ENCODE measurements at regions not wholly inside any gene's neighbourhood (a gene's known extent, or its start where the extent isn't known, plus 50 kb on each side); places are given as distances from the start of the nearest gene placed in this dataset.

GRCh38 chr4:29046781-29047180 lies 1673.4 kb upstream of the PCDH7 start:
- H3K4me3 ChIP-seq (replicated peaks; ENCODE audit: insufficient read depth, low read length), result no peak overlapping the region
- no peak for TF ChIP-seq SPI1 (IDR thresholded peaks at IDR 0.05; ENCODE audit: borderline replicate concordance, low read depth)
- TF ChIP-seq GABPA (IDR thresholded peaks at IDR 0.05; ENCODE audit: low read depth), result no peak
- no peak for DNase-seq (ENCODE audit: low read depth in 1 of 2, low spot score in 1 of 2)
- no peak overlapping the region for H3K27ac ChIP-seq (replicated peaks)
- no peaks in the 10 kb centered on the region for H3K27me3 ChIP-seq (ENCODE audit: insufficient read depth, poor library complexity, severe bottlenecking)

- DNase-seq (ENCODE audit: low read depth in 1 of 2, low spot score in 1 of 2), result no peak
- Histone ChIP-seq H3K27ac (replicated peaks) (no peak overlapping the region), H3K4me3 (replicated peaks; ENCODE audit: insufficient read depth, low read length) (no peak overlapping the region), H3K27me3 (ENCODE audit: insufficient read depth, poor library complexity, severe bottlenecking) (no peaks in the 10 kb centered on the region)
- TF ChIP-seq CTCF (IDR thresholded peaks at IDR 0.05; ENCODE audit: insufficient read depth, low read length) (no peak), REST (IDR thresholded peaks at IDR 0.05; ENCODE audit: insufficient replicate concordance, low read depth) (no peak), SPI1 (IDR thresholded peaks at IDR 0.05; ENCODE audit: borderline replicate concordance, low read depth) (no peak), GABPA (IDR thresholded peaks at IDR 0.05; ENCODE audit: low read depth) (no peak), POLR2AphosphoS5 (IDR thresholded peaks at IDR 0.05; ENCODE audit: low read depth) (no peak)
Observed at GRCh38 chr4:29047341-29048041, 1672.7 kb upstream of the PCDH7 start.

GRCh38 chr4:29051381-29051965 lies 1668.7 kb upstream of the PCDH7 start:
- no peak for DNase-seq (ENCODE audit: low read depth in 1 of 2, low spot score in 1 of 2)
- Histone ChIP-seq H3K27ac (replicated peaks) (no peak overlapping the region), H3K27me3 (ENCODE audit: insufficient read depth, poor library complexity, severe bottlenecking) (no peaks in the 10 kb centered on the region), H3K4me3 (replicated peaks; ENCODE audit: insufficient read depth, low read length) (no peak overlapping the region)
- TF ChIP-seq REST (IDR thresholded peaks at IDR 0.05; ENCODE audit: insufficient replicate concordance, low read depth) (no peak), CTCF (IDR thresholded peaks at IDR 0.05; ENCODE audit: insufficient read depth, low read length) (no peak), POLR2AphosphoS5 (IDR thresholded peaks at IDR 0.05; ENCODE audit: low read depth) (no peak), SPI1 (IDR thresholded peaks at IDR 0.05; ENCODE audit: borderline replicate concordance, low read depth) (no peak), GABPA (IDR thresholded peaks at IDR 0.05; ENCODE audit: low read depth) (no peak)

GRCh38 chr4:29052266-29052665 lies 1667.9 kb upstream of the PCDH7 start:
- H3K27ac ChIP-seq (replicated peaks), result no peak overlapping the region
- no peak for DNase-seq (ENCODE audit: low read depth in 1 of 2, low spot score in 1 of 2)
- no peaks in the 10 kb centered on the region for H3K27me3 ChIP-seq (ENCODE audit: insufficient read depth, poor library complexity, severe bottlenecking)

More at GRCh38 chr4:29052266-29052665, 1667.9 kb upstream of the PCDH7 start:
- no peak for TF ChIP-seq SPI1 (IDR thresholded peaks at IDR 0.05; ENCODE audit: borderline replicate concordance, low read depth)
- TF ChIP-seq REST (IDR thresholded peaks at IDR 0.05; ENCODE audit: insufficient replicate concordance, low read depth), result no peak
- TF ChIP-seq GABPA (IDR thresholded peaks at IDR 0.05; ENCODE audit: low read depth), result no peak
- no peak for TF ChIP-seq CTCF (IDR thresholded peaks at IDR 0.05; ENCODE audit: insufficient read depth, low read length)
- TF ChIP-seq POLR2AphosphoS5 (IDR thresholded peaks at IDR 0.05; ENCODE audit: low read depth), result no peak
- no peak overlapping the region for H3K4me3 ChIP-seq (replicated peaks; ENCODE audit: insufficient read depth, low read length)

Data from HL-60 (cell line).